Neural progenitor cell (in vitro differentiated cells): ENCODE measurements at regions not wholly inside any gene's neighbourhood (a gene's known extent, or its start where the extent isn't known, plus 50 kb on each side); places are given as distances from the start of the nearest gene placed in this dataset.

Experiments used
- DNase-seq: peaks from one replicate; pipeline ENCODE4 v3.0.0-alpha.2; 2016; ENCODE audit warnings: low spot score
- H2AFZ ChIP-seq: fragments of 200-600 bp; sonication (generic); replicated peaks from 2 replicates; pipeline ENCODE4 v1.6.1; 2016; ENCODE audit warnings: antibody characterized with exemption
- H3F3A ChIP-seq: fragments of 200-600 bp; sonication (generic); 2 replicates; pipeline ENCODE4 v1.6.1; 2016; ENCODE audit warnings: antibody characterized with exemption, low read depth
- H3K27ac ChIP-seq: fragments of 200-600 bp; sonication (generic); 2 replicates; pipeline ENCODE4 v1.5.1; 2016; ENCODE audit warnings: mild to moderate bottlenecking
- H3K27me3 ChIP-seq: fragments of 200-600 bp; sonication (generic); 2 replicates; pipeline ENCODE4 v1.6.1; 2016; ENCODE audit warnings: mild to moderate bottlenecking, moderate library complexity
- H3K36me3 ChIP-seq: fragments of 200-600 bp; sonication (generic); 2 replicates; pipeline ENCODE4 v1.5.1; 2016
- H3K4me1 ChIP-seq: fragments of 200-600 bp; sonication (generic); 2 replicates; pipeline ENCODE4 v1.6.1; 2016; ENCODE audit warnings: mixed run types
- H3K4me2 ChIP-seq: fragments of 200-600 bp; sonication (generic); 2 replicates; pipeline ENCODE4 v1.6.1; 2016
- H3K4me3 ChIP-seq: fragments of 200-600 bp; sonication (generic); 2 replicates; pipeline ENCODE4 v1.5.1; 2016
- H3K79me2 ChIP-seq: fragments of 200-600 bp; sonication (generic); 2 replicates; pipeline ENCODE4 v1.6.1; 2016; ENCODE audit warnings: low read depth
- H3K9ac ChIP-seq: fragments of 200-600 bp; sonication (generic); 2 replicates; pipeline ENCODE4 v1.6.1; 2016
- H3K9me3 ChIP-seq: fragments of 200-600 bp; sonication (generic); 2 replicates; pipeline ENCODE4 v1.5.1; 2016; ENCODE audit warnings: low read depth
- H4K20me1 ChIP-seq: fragments of 200-600 bp; sonication (generic); 2 replicates; pipeline ENCODE4 v1.6.1; 2016; ENCODE audit warnings: low read depth
- H3K27ac Mint-ChIP-seq: 3 replicates; pipeline ENCODE4 v1.8.0; 2021; ENCODE audit warnings: mixed read lengths
- H3K27me3 Mint-ChIP-seq: 2 replicates; pipeline ENCODE4 v1.8.0; 2022; ENCODE audit warnings: low read depth, mild to moderate bottlenecking, inconsistent platforms, moderate library complexity, mixed read lengths; ENCODE audit not compliant: insufficient read depth
- H3K36me3 Mint-ChIP-seq: 3 replicates; pipeline ENCODE4 v1.8.0; 2021; ENCODE audit warnings: mixed read lengths
- H3K4me1 Mint-ChIP-seq: 3 replicates; pipeline ENCODE4 v1.8.0; 2021; ENCODE audit warnings: mixed read lengths
- H3K4me3 Mint-ChIP-seq: 3 replicates; pipeline ENCODE4 v1.8.0; 2021; ENCODE audit warnings: mild to moderate bottlenecking, moderate library complexity, mixed read lengths
- H3K9me3 Mint-ChIP-seq: 3 replicates; pipeline ENCODE4 v1.8.0; 2020; ENCODE audit warnings: mixed read lengths
- EZH2 ChIP-seq: fragments of 200-600 bp; sonication (generic); IDR thresholded peaks from 2 replicates; pipeline ENCODE4 v1.6.1; 2017; ENCODE audit warnings: antibody characterized with exemption, mild to moderate bottlenecking, moderate library complexity
- EZH2phosphoT487 ChIP-seq: fragments of 200-600 bp; sonication (generic); IDR thresholded peaks from 2 replicates; pipeline ENCODE4 v1.6.1; 2017; ENCODE audit warnings: antibody characterized with exemption
- TF ChIP-seq, protein P1 (sequence below): fragments of 200-600 bp; sonication (generic); IDR thresholded peaks from 2 replicates; pipeline ENCODE4 v1.5.1; 2017; ENCODE audit warnings: antibody characterized with exemption, mild to moderate bottlenecking

DNA sequence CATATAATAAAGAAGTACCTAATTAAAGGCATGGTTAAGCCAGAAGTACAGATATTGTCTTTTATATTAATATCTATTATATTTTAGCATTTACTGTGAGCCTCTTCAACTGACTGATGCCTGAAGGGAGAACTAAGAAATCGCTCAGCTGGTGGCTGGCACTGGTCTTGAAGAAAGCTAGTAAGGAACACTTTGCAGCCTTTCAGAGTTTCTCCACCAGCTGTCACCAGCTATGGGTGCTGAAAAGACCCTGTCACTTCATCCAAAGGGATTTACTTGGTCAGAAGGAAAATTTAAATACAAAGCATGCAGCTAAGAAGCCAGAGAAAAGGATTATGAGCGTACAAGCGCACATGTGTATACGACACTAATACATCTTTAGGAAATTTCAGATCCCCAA lies 525.9 kb downstream of the TMEM182 start:
- Histone ChIP-seq H3K9ac (no peak overlapping the region), H3K9me3 (no peaks in the 10 kb centered on the region), H4K20me1 (peaks cover 11% of the 10 kb centered on the region), H3K27ac (no peak overlapping the region), H3F3A (peaks cover 5% of the 10 kb centered on the region), H2AFZ (no peak overlapping the region), H3K27me3 (no peaks in the 10 kb centered on the region), H3K4me2 (no peak overlapping the region), H3K79me2 (no peaks in the 10 kb centered on the region), H3K4me3 (no peak overlapping the region), H3K36me3 (no peaks in the 10 kb centered on the region), H3K4me1 (peaks cover 33% of the 10 kb centered on the region)
- H3K9me3 Mint-ChIP-seq: no peaks in the 10 kb centered on the region
- H3K27me3 Mint-ChIP-seq: peaks cover 5% of the 10 kb centered on the region
- no peak overlapping the region for H3K27ac Mint-ChIP-seq
- peaks cover 54% of the 10 kb centered on the region for H3K4me1 Mint-ChIP-seq
- peak; percentile 23 for DNase-seq
- TF ChIP-seq, protein P1, sequence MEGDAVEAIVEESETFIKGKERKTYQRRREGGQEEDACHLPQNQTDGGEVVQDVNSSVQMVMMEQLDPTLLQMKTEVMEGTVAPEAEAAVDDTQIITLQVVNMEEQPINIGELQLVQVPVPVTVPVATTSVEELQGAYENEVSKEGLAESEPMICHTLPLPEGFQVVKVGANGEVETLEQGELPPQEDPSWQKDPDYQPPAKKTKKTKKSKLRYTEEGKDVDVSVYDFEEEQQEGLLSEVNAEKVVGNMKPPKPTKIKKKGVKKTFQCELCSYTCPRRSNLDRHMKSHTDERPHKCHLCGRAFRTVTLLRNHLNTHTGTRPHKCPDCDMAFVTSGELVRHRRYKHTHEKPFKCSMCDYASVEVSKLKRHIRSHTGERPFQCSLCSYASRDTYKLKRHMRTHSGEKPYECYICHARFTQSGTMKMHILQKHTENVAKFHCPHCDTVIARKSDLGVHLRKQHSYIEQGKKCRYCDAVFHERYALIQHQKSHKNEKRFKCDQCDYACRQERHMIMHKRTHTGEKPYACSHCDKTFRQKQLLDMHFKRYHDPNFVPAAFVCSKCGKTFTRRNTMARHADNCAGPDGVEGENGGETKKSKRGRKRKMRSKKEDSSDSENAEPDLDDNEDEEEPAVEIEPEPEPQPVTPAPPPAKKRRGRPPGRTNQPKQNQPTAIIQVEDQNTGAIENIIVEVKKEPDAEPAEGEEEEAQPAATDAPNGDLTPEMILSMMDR: no peak
- TF ChIP-seq EZH2: no peak
- no peak for TF ChIP-seq EZH2phosphoT487
- H3K36me3 Mint-ChIP-seq: no peaks in the 10 kb centered on the region
- H3K4me3 Mint-ChIP-seq: no peak overlapping the region

DNA sequence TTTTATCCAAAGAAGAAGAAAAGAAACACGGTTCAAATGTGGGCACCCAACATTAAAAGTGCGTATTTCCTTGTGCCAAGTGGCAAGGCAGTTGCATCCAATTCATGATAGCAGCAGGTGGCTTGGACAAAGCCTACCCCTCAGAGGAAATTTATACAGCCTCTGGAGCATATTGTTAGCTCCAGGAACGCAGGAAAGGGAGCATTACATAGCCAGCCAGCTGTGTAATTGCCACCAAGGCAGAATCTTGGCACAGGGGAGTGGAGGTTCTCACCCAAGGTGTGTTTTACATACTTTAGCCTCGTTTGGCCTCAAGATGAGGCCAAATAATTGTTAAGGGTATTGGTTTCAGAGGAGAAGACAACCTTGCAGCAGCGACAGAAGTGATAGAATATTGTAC lies 526.9 kb downstream of the TMEM182 start:
- Mint-ChIP-seq H3K9me3 (no peaks in the 10 kb centered on the region), H3K4me3 (peak overlapping the region; percentile 11), H3K27me3 (peaks cover 5% of the 10 kb centered on the region), H3K27ac (peak overlapping the region; percentile 11), H3K4me1 (peaks cover 64% of the 10 kb centered on the region), H3K36me3 (no peaks in the 10 kb centered on the region)
- Histone ChIP-seq H3K36me3 (no peaks in the 10 kb centered on the region), H2AFZ (no peak overlapping the region), H3K4me2 (peak overlapping the region; percentile 40), H3K27me3 (peaks cover 3% of the 10 kb centered on the region), H3K9me3 (no peaks in the 10 kb centered on the region), H3K4me1 (peaks cover 43% of the 10 kb centered on the region), H3K4me3 (no peak overlapping the region), H3K27ac (no peak overlapping the region), H3K9ac (no peak overlapping the region), H3F3A (peaks cover 15% of the 10 kb centered on the region), H4K20me1 (peaks cover 18% of the 10 kb centered on the region), H3K79me2 (no peaks in the 10 kb centered on the region)
- TF ChIP-seq EZH2phosphoT487 (no peak), EZH2 (no peak)
- TF ChIP-seq, protein P1: no peak
- DNase-seq: no peak

DNA sequence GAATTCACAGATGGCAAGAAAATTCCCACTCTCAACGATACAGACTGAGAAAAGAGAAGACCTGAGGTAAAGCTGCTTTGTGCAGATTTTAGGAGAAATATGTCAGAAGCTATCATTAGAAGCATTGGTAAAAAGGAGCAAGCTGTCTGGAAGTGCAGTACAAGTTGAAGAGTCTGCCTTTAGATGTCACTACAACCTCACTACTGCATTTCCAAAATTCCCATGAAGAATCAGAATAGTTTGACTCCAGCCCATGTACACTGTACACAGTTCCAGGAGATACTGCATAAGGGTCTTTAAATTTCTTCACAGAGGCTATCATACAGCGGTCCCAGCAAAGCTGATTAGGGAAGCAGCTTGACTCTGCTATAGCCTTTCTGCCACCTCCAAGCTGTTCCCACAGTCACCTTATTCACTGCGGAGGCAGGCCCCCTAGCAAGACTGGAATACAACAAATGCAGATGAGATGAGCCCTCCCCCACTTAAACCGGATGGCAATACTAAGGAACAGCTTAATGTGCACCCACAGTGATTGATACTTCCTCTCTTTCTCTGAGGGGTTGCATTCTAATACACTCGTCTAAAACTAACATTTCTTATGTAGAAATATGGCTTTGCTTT lies 527.4 kb downstream of the TMEM182 start:
- no peaks in the 10 kb centered on the region for H3K9me3 ChIP-seq
- peak overlapping the region; percentile 11 for H3K27ac Mint-ChIP-seq
- peak; percentile 45 for DNase-seq
- H3K27ac ChIP-seq: no peak overlapping the region
- H3K4me1 ChIP-seq: peaks cover 48% of the 10 kb centered on the region
- no peaks in the 10 kb centered on the region for H3K36me3 Mint-ChIP-seq
- peak overlapping the region; percentile 27 for H3K4me3 Mint-ChIP-seq
- TF ChIP-seq, protein P1: peak; percentile 47
- TF ChIP-seq EZH2phosphoT487 (no peak), EZH2 (no peak)
- H3K9me3 Mint-ChIP-seq: no peaks in the 10 kb centered on the region
- peaks cover 5% of the 10 kb centered on the region for H3K27me3 Mint-ChIP-seq
- peaks cover 8% of the 10 kb centered on the region for H3K27me3 ChIP-seq
- H2AFZ ChIP-seq: no peak overlapping the region
- H3K79me2 ChIP-seq: no peaks in the 10 kb centered on the region
- H3K9ac ChIP-seq: no peak overlapping the region
- peaks cover 20% of the 10 kb centered on the region for H3F3A ChIP-seq
- no peak overlapping the region for H3K4me3 ChIP-seq
- no peaks in the 10 kb centered on the region for H3K36me3 ChIP-seq
- H4K20me1 ChIP-seq: peaks cover 21% of the 10 kb centered on the region
- peaks cover 69% of the 10 kb centered on the region for H3K4me1 Mint-ChIP-seq
- peak overlapping the region; percentile 40 for H3K4me2 ChIP-seq
